Gastroesophageal sphincter (tissue), 4 donors: ENCODE measurements at regions not wholly inside any gene's neighbourhood (a gene's known extent, or its start where the extent isn't known, plus 50 kb on each side); places are given as distances from the start of the nearest gene placed in this dataset.

ENCODE experiments used
- ATAC-seq: fragments of 150-250 bp; one replicate; pipeline ENCODE4 v1.9.1; 2016; ENCODE audit warnings: mild to moderate bottlenecking, moderate library complexity
- H3K27ac ChIP-seq, 4 donors: fragments of 200-600 bp; sonication (generic) in 3 of 4; 1 replicate in 3 of 4; 2 replicates in 1 of 4; pipeline ENCODE4 v1.5.1; 2016 to 2019
- H3K27me3 ChIP-seq: fragments of 200-600 bp; sonication (generic); one replicate; pipeline ENCODE4 v1.5.1; 2019
- H3K36me3 ChIP-seq, 2 donors: fragments of 200-600 bp; sonication (generic); one replicate each; pipeline ENCODE4 v1.5.1; 2019; ENCODE audit warnings: control low read depth in 1 of 2
- H3K4me1 ChIP-seq, 3 donors: fragments of 200-600 bp; sonication (generic); 1 replicate in 2 of 3; 2 replicates in 1 of 3; pipeline ENCODE4 v1.5.1; 2016 to 2019; ENCODE audit warnings: control low read depth in 2 of 3
- H3K4me3 ChIP-seq, 2 donors: fragments of 200-600 bp; sonication (generic); one replicate each; pipeline ENCODE4 v1.5.1; 2019; ENCODE audit warnings: mild to moderate bottlenecking in 1 of 2, moderate library complexity in 1 of 2
- H3K9me3 ChIP-seq, 3 donors: fragments of 200-600 bp; sonication (generic); one replicate each; pipeline ENCODE4 v1.5.1; 2017 to 2019; ENCODE audit warnings: control low read depth in 2 of 3
- CTCF ChIP-seq, 4 experiments: fragments of 200-600 bp in 2 of 4; fragments of 450-650 bp in 2 of 4; sonication (generic) in 1 of 4; IDR thresholded peaks; one replicate each; pipeline ENCODE4 v1.5.1; 2017 to 2019; ENCODE audit warnings: antibody characterized with exemption in 4 of 4, mild to moderate bottlenecking in 2 of 4, moderate library complexity in 2 of 4
- EP300 ChIP-seq: sonication (generic); formaldehyde crosslinking; IDR thresholded peaks from one replicate; pipeline ENCODE4 v1.6.1; 2017; ENCODE audit warnings: antibody characterized with exemption, mild to moderate bottlenecking
- POLR2A ChIP-seq, 2 donors: fragments of 450-650 bp; IDR thresholded peaks; one replicate each; pipeline ENCODE4 v1.6.1; 2017; ENCODE audit warnings: antibody characterized with exemption in 2 of 2, mild to moderate bottlenecking in 2 of 2, moderate library complexity in 1 of 2
- POLR2AphosphoS5 ChIP-seq: sonication (generic); formaldehyde crosslinking; IDR thresholded peaks from one replicate; pipeline ENCODE4 v1.6.1; 2017; ENCODE audit warnings: antibody characterized with exemption
- whole genome bisulfite sequencing, 2 donors: methylation state at CpG; one replicate each; pipeline ENCODE4 v1.1.5; 2018; ENCODE audit warnings: low coverage in 1 of 2; 5-methylcytosine and 5-hydroxymethylcytosine counted together

- Histone ChIP-seq H3K27ac (no peak overlapping the region), H3K27me3 (no peaks in the 10 kb centered on the region), H3K4me1 (no peaks in the 10 kb centered on the region), H3K4me3 (no peak overlapping the region), H3K9me3 (no peaks in the 10 kb centered on the region), H3K36me3 (no peaks in the 10 kb centered on the region)
- WGBS, 2 donors: 67 to 69% methylated on average over 1 of the region's 1 CpG
- TF ChIP-seq CTCF (IDR thresholded peaks at IDR 0.05) (no peak), POLR2A (IDR thresholded peaks at IDR 0.05) (no peak), EP300 (no peak), POLR2AphosphoS5 (no peak)
- ATAC-seq: no peak
Measured at GRCh38 chr2:22822835-22823234, 562.1 kb upstream of the KLHL29 start.

GRCh38 chr2:22824618-22825017 lies 560.4 kb upstream of the KLHL29 start:
- TF ChIP-seq CTCF (IDR thresholded peaks at IDR 0.05) (no peak), POLR2A (IDR thresholded peaks at IDR 0.05) (no peak), EP300 (no peak), POLR2AphosphoS5 (no peak)
- no peak for ATAC-seq
- no peaks in the 10 kb centered on the region for H3K36me3 ChIP-seq
- no peaks in the 10 kb centered on the region for H3K27me3 ChIP-seq
- H3K4me3 ChIP-seq: no peak overlapping the region
- no peaks in the 10 kb centered on the region for H3K4me1 ChIP-seq
- H3K9me3 ChIP-seq: no peaks in the 10 kb centered on the region
- no peak overlapping the region for H3K27ac ChIP-seq
- WGBS, 2 donors: 100% methylated on average over 4 of the region's 4 CpGs

- no peaks in the 10 kb centered on the region for H3K27me3 ChIP-seq
- H3K4me1 ChIP-seq: no peaks in the 10 kb centered on the region
- H3K27ac ChIP-seq: no peak overlapping the region
- 83 to 100% methylated on average over 1 of the region's 1 CpG for WGBS, 2 donors
- no peak for ATAC-seq
- no peaks in the 10 kb centered on the region for H3K9me3 ChIP-seq
- no peaks in the 10 kb centered on the region for H3K36me3 ChIP-seq
- TF ChIP-seq POLR2A (IDR thresholded peaks at IDR 0.05) (no peak), CTCF (IDR thresholded peaks at IDR 0.05) (no peak), POLR2AphosphoS5 (no peak), EP300 (no peak)
- H3K4me3 ChIP-seq: no peak overlapping the region
Measured at GRCh38 chr2:22826703-22827102, 558.3 kb upstream of the KLHL29 start.

GRCh38 chr2:22829791-22830190 lies 555.2 kb upstream of the KLHL29 start:
- 74 to 94% methylated on average over 5 of the region's 5 CpGs for WGBS, 2 donors
- Histone ChIP-seq H3K36me3 (no peaks in the 10 kb centered on the region), H3K4me1 (no peaks in the 10 kb centered on the region), H3K27ac (no peak overlapping the region), H3K4me3 (no peak overlapping the region), H3K9me3 (no peaks in the 10 kb centered on the region), H3K27me3 (no peaks in the 10 kb centered on the region)
- ATAC-seq: no peak
- no peak for TF ChIP-seq CTCF (IDR thresholded peaks at IDR 0.05)
- TF ChIP-seq POLR2A (IDR thresholded peaks at IDR 0.05): no peak
- TF ChIP-seq EP300: no peak
- no peak for TF ChIP-seq POLR2AphosphoS5

- ATAC-seq: no peak
- WGBS, 2 donors: 62% methylated on average over 2 of the region's 2 CpGs
- Histone ChIP-seq H3K4me1 (no peaks in the 10 kb centered on the region), H3K27me3 (no peaks in the 10 kb centered on the region), H3K27ac (no peak overlapping the region), H3K9me3 (no peaks in the 10 kb centered on the region), H3K36me3 (no peaks in the 10 kb centered on the region), H3K4me3 (no peak overlapping the region)
- no peak for TF ChIP-seq POLR2AphosphoS5
- no peak for TF ChIP-seq CTCF (IDR thresholded peaks at IDR 0.05)
- TF ChIP-seq EP300: no peak
- TF ChIP-seq POLR2A (IDR thresholded peaks at IDR 0.05): no peak
Measured at GRCh38 chr2:22832196-22832595, 552.8 kb upstream of the KLHL29 start.
